RPMI8226 (cell line): ENCODE measurements at regions not wholly inside any gene's neighbourhood (a gene's known extent, or its start where the extent isn't known, plus 50 kb on each side); places are given as distances from the start of the nearest gene placed in this dataset.
"Not testable (repeated sequence)": the region's sequence is repeated elsewhere in the genome, so short reads cannot be mapped to it uniquely, and the experiment has no call there.

Experiments
- DNase-seq: peaks from one replicate; pipeline ENCODE4 v3.0.0-alpha.2; 2015

- DNase-seq = no peak
Observed at GRCh38 chrX:25853002-25853479, 285.1 kb upstream of the MAGEB18 start.

DNA sequence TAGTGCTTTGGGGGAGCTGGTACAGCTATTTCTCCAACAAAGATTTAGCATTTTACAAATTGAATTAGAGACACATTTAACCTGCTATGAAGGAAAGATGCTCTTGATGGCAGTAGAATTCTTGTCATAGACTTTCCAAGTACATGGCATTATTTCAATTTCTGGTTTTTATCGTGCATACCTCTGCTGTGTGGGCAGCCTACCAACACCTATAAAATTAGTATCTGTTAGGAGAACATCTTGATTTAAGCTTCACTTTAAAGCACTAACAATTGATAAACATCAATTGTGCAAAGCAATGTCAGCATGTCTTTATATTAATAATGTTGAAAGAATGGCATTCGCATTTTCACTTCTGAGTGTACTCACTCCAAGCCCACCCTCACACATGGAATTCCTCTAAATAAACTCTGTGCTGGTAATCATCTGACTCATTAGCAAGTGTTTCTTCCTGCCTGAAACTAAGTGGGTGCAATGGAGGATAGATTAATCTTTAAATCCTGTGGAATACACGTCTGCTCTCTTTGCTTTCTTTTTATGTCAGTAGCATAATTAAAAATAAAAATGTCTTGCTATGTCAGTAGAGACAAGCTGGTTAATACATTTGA lies 279.8 kb upstream of the MAGEB18 start:
- no peak for DNase-seq

GRCh38 chrX:25860322-25860721 lies 277.8 kb upstream of the MAGEB18 start:
- no peak for DNase-seq

DNA sequence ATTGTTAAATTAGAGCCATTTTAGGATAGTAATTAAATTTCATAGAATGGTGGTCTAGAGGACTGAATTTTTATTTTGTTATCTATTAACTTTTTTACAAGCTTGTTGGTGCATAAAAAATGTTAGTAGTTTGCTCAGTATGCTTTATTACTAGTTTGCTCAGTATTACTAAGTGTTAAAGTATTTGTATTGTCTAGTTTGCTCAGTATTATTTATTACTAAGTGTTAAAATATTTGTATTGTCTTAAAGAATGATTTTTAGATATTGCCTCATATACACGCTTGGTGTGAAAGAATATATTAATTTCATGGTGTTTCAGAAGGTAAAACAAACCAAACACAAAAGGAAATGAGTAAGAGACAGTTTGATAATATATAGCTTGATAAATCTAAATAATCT lies 268.4 kb upstream of the MAGEB18 start:
- DNase-seq = no peak

DNA sequence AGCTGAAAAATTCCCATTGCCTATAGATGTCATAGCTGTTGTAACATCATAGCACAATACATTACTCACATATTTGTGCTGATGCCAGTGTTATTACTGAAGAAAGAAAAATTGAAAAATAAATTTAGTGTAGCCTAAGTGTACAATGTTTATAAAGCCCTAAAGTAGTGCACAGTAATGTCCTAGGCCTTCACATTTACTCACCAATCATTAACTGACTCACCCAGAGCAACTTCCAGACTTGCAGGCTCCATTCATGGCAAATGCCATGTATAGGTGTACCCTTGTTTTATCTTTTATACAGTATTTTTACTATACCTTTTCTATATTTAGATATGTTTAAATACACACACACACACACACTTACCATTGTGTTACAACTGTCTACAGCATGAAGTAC lies 265.4 kb upstream of the MAGEB18 start:
- DNase-seq = no peak

GRCh38 chrX:25873196-25873595 lies 264.9 kb upstream of the MAGEB18 start:
- DNase-seq = no peak

DNA sequence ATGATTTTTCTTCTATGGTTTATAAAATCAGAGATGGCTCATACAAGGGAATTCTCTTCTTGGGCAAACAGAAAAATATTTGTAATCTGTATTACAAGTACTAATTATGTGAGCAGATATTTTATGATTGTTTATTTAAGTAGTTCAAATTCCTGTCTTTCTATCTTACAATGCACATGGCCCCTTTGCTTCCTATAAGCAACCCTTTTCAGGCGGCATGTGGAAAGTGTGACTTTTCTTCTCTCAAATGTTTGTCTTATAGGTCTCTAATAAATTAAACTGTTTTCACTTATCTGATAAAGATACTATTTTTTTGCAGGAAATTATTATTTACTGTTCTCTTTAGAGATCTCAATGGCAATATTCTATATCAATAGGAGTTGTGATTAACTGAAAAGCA lies 259.3 kb upstream of the MAGEB18 start:
- no peak for DNase-seq

- DNase-seq = not testable (repeated sequence)
Observed at GRCh38 chrX:25882503-25882902, 255.6 kb upstream of the MAGEB18 start.

- no peak for DNase-seq
Observed at GRCh38 chrX:25897758-25898157, 240.4 kb upstream of the MAGEB18 start.

- not testable (repeated sequence) for DNase-seq
Observed at GRCh38 chrX:25905728-25906127, 232.4 kb upstream of the MAGEB18 start.

GRCh38 chrX:25925946-25926345 lies 212.2 kb upstream of the MAGEB18 start:
- no peak for DNase-seq

DNA sequence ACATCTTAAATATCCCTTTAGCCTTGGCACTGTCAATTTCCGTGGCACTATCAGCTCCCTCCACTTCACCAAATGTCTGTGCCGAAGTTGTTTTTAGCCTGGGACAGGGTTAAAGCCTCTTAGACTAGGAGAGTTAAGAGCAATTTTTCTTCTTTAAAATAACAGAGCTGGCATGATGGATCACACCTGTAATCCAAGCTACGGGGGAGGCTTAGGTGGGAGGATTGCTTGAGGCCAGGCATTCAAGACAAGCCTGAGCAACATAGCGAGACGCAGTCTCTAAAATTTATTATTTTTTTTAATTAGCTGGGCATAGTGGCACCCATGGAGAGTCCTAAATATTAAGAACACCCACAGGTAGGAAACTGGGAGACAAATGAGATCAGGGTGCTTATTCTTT lies 209.8 kb upstream of the MAGEB18 start:
- no peak for DNase-seq

DNA sequence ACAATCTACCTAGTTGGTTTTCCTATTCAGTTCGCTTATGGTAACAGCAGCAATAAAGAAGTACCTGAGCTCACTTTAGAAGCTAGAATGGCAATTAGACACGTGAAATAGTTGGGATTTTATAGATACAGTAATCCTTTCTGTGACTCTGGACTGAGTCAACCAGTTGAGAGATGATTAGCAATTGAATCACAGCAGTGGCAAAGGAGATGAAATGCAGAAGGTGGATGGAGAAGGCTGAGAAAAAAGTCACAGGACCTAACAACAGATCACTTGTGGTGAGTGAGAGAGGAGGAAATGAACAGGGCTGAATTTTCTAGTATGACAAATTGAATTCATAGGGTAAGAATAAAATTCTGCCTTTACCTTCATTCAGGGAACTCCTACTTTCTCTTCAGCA lies 197.1 kb upstream of the MAGEB18 start:
- no peak for DNase-seq

DNA sequence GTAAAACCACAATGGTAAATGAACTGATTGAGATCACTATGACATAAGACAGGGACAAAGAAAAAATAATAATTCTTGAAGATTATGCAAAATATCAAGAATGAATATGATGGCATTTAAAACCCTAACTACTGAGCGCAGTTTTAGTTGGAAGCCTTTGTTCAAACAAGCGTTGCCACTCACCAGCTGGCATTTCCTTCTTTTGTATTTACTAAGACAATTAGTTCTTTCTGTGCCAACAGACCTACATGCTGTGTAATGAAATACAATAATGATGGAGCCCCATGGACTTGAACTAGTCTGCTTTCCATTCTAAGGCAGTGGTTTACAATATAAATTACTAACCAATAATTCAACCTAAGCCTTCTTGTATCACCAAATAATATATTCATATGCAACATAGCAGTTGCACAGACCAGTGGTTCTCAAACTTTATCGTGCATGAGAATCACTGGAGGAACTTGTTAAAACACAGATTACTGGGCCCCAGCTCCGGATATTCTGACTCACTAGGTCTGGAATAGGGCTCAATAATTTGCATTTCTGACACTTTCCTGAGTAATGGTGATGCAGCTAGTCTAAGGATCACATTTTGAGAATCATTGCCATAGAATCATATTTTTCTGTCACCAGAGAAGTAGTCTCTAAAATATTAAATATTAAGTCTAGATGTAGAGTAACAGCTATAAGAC lies 196.4 kb upstream of the MAGEB18 start:
- no peak for DNase-seq

- DNase-seq = peak; percentile 47
Observed at GRCh38 chrX:25968920-25969319, 169.2 kb upstream of the MAGEB18 start.

GRCh38 chrX:25976683-25977310 lies 161.3 kb upstream of the MAGEB18 start:
- DNase-seq = peak; percentile 4

DNA sequence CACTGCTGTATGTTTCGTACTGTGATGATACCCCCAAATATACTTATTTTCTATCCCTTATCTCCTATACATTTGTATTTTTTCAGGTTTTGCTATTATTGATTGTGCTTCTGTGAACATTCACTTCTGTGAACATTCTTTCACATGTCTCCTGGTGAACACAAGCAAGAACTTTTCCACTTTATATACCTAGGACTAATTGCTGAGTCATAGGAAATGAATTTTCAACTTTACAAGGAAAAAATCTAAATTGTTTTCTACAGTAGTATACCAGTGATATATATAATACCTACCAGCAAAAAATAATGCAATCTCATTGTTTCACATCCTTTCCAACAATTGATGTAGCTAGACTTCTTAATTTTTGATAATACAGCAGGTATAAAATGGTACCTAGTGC lies 139.5 kb upstream of the MAGEB18 start:
- no peak for DNase-seq

DNA sequence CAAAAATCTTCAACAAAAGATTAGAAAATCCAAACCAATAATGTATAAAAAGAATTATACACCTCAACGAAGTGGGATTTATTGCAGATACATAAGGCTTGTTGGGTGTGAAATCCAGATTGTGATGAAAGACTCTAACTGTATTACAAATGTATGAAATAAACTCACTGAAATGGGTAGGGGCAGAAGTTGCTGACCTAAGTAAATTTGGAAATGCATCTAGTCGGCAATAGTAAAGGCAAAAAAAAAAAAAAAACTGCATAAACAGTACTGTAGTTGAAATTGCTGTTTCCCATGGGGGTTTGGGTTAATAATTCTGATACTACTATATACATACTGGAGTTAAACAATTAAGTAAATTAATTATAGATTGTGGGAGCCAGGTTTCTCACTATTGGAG lies 130.7 kb upstream of the MAGEB18 start:
- no peak for DNase-seq

DNA sequence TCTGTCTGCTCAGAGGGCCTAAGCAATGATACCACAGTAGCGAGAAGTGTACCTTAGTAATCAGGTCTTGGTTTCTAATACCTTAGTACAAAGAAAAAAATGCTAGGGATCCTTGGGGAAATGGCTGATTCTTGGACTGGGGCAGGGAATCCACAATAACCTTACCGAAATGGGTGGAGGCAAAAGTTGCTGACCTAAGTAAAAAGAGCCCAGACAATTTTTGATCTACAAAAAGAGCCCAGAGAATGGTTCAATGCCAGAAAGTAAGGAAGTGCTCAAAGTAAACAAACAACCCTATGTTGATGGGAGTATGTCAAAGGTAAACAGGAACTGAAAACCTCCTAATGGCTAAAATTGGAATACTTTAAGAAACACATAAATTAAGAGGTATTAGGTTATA lies 130.1 kb upstream of the MAGEB18 start:
- no peak for DNase-seq

DNA sequence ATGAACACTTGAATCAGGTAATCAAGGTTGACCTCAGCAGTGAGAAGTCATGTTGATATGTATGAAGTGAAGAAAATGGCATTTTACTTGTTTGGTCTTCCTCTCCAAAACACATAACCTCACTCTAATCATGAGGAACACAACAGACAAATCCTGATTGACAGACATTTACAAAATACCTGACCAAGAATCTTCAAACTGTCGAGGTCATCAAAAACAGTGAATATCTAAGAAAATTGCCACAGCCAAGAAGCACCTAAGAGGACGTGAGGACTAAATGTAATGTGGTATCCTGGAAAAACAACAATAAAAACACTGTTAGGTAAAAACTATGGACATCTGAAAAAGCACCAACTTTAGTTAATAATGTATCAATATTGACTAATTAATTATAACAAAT lies 129.5 kb upstream of the MAGEB18 start:
- DNase-seq = no peak

DNA sequence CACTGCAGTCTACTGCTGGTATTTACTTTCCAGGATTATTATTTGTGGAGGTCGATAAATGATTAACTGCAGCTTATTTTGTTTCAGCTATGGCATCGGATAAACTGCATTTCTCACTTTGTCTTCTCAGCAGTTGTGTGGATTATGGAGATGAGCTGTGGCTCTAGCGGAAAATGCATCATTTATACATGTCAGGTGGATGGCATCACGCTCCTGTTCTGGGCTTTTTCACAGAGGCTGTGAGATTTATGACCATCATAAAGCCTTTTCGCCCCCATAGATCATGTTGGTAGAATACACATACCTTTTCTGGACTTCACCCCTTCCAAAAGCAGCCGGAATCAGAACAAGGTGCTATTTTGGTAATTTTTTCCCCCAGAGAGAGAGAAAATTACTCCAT lies 118.8 kb upstream of the MAGEB18 start:
- no peak for DNase-seq

GRCh38 chrX:26026179-26026578 lies 112.0 kb upstream of the MAGEB18 start:
- DNase-seq = no peak

DNA sequence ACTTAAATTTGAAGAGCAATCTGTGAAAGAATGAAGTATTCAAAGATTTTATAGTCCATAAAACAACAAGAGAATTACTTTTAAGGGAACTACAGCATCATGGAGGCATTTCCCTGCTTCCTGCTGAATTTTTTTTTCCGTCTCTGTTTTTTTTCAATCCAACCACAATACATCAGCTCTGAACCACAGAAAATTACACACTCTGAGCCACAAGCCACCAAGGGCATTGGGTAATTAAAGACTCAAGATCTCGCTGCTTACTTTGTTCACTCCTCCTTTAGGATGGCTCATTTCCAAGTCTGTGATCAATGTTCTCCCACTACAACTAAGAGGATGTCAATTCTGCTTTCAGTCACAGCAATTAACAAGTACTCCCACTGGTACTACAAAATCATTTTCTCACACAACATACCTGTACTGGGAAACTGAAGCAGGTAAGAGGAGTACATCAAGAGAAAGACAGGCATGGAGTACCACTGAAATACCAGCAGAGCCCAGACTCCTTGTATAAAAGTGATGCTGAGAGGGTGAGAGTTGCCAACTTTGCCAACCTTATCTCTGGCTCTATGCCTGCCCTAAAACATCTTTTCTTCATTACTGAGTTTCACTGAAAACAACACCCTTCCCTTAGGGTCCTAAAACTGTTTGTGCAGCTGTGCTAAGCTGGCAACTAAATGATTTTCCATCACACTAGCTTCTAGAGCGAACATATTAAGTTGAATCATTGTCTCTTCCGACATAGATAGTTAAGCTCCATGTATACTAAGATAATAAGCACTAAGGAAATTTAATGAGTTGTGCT lies 105.8 kb upstream of the MAGEB18 start:
- no peak for DNase-seq

DNA sequence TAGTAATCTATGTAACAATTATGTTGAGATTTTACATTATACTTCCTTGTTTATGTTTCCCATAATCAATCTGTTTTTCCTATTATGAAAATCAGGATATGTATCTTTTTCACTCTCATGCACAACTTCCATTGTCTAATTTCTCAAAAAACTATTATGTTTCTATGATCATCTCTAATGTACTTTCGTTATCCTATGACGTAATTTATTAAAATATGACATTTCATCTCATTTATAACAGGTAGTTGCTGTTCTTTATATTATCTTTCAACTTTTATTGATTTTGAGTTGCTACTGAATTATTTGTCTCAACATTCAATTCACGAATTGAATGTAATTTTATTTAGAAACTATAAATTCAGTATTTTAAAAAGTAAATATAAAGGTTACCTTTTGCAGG lies 100.8 kb upstream of the MAGEB18 start:
- no peak for DNase-seq
